Lung (tissue), 11 donors: ENCODE measurements at regions not wholly inside any gene's neighbourhood (a gene's known extent, or its start where the extent isn't known, plus 50 kb on each side); places are given as distances from the start of the nearest gene placed in this dataset.

ENCODE experiments used
- ATAC-seq: fragments of 200-7000 bp; cut with Tn5 transposase; one replicate; pipeline ENCODE4 v1.9.1; 2020; ENCODE audit warnings: moderate number of reproducible peaks; ENCODE audit not compliant: insufficient read depth, low FRiP score
- DNase-seq, 3 donors: peaks; one replicate each; pipeline ENCODE4 v3.0.0-alpha.2; 2013 to 2017
- H3K27ac ChIP-seq, 2 donors: one replicate each; pipeline ENCODE4 v1.5.1; 2013; ENCODE audit warnings: mild to moderate bottlenecking in 2 of 2, moderate library complexity in 2 of 2, control low read depth in 1 of 2, inconsistent platforms in 1 of 2, low read depth in 1 of 2, low read length in 1 of 2
- H3K27me3 ChIP-seq, 3 donors: one replicate each; pipeline ENCODE4 v1.5.1; 2013; ENCODE audit warnings: low read length in 2 of 3; ENCODE audit not compliant: control insufficient read depth in 3 of 3, insufficient read depth in 3 of 3
- H3K36me3 ChIP-seq, 4 donors: one replicate each; pipeline ENCODE4 v1.5.1; 2013; ENCODE audit warnings: low read length in 4 of 4, mild to moderate bottlenecking in 1 of 4, moderate library complexity in 1 of 4; ENCODE audit not compliant: control insufficient read depth in 4 of 4, insufficient read depth in 4 of 4
- H3K4me1 ChIP-seq, 5 donors: one replicate each; pipeline ENCODE4 v1.5.1; 2013; ENCODE audit warnings: low read length in 5 of 5, mild to moderate bottlenecking in 2 of 5, moderate library complexity in 1 of 5; ENCODE audit not compliant: control insufficient read depth in 5 of 5, insufficient read depth in 5 of 5
- H3K4me3 ChIP-seq: one replicate; pipeline ENCODE4 v1.5.1; 2013; ENCODE audit warnings: mild to moderate bottlenecking, control low read depth, moderate library complexity
- H3K9ac ChIP-seq, 2 donors: one replicate each; pipeline ENCODE4 v1.5.1; 2013; ENCODE audit warnings: low read length in 2 of 2, control low read depth in 1 of 2; ENCODE audit not compliant: insufficient read depth in 1 of 2
- H3K9me3 ChIP-seq, 4 donors: one replicate each; pipeline ENCODE4 v1.5.1; 2013; ENCODE audit warnings: low read length in 3 of 4, mild to moderate bottlenecking in 1 of 4, moderate library complexity in 1 of 4; ENCODE audit not compliant: control insufficient read depth in 4 of 4, insufficient read depth in 3 of 4
- WGBS, 2 donors: extraction: QIAGEN DNeasy Blood & Tissue Kit; methylation state at CpG; one replicate each; pipeline ENCODE4 v1.1.7; 2013; 5-methylcytosine and 5-hydroxymethylcytosine counted together
- TF ChIP-seq, protein P1 (sequence below): IDR thresholded peaks from 2 replicates; pipeline ENCODE4 v1.5.1; 2012; ENCODE audit warnings: mild to moderate bottlenecking; ENCODE audit errors: control extremely low read depth, extremely low read depth
- donor health status: control.
- donor health status: control.
- donor health status: Bipolar disorder and iron deficiency.
- donor health status: healthy.
- donor health status: DM: yes; HTN: yes; CAD: no.

DNA sequence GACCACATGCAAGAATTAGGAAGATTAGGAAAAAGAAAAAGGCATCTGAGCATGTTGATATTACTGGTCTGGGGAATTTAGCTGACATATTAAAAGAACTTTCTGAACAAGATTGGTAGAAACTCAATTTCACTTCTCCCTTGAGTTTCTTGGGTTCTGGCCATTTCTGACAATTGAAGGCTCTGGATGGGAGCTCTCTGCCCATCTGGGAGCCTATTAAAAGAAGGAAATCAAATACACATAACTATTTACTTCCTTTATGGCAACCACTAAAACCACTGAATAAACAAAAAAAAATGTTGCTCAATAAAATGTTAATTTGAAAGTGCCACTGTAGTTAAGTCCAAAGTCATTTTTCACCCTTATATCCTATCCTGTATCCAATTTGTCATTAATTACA is 216.8 kb upstream of the HNMT start:
- Histone ChIP-seq H3K27ac (no peak overlapping the region), H3K9me3 (peaks cover 0 to 5% (median 0%) of the 10 kb centered on the region in 4 donors), H3K4me1 (no peaks in the 10 kb centered on the region), H3K36me3 (no peaks in the 10 kb centered on the region), H3K4me3 (no peak overlapping the region), H3K27me3 (no peaks in the 10 kb centered on the region), H3K9ac (no peak overlapping the region)
- no peak for ATAC-seq
- peak in 1 of 3 donors; percentile 6 for DNase-seq
- TF ChIP-seq, protein P1, sequence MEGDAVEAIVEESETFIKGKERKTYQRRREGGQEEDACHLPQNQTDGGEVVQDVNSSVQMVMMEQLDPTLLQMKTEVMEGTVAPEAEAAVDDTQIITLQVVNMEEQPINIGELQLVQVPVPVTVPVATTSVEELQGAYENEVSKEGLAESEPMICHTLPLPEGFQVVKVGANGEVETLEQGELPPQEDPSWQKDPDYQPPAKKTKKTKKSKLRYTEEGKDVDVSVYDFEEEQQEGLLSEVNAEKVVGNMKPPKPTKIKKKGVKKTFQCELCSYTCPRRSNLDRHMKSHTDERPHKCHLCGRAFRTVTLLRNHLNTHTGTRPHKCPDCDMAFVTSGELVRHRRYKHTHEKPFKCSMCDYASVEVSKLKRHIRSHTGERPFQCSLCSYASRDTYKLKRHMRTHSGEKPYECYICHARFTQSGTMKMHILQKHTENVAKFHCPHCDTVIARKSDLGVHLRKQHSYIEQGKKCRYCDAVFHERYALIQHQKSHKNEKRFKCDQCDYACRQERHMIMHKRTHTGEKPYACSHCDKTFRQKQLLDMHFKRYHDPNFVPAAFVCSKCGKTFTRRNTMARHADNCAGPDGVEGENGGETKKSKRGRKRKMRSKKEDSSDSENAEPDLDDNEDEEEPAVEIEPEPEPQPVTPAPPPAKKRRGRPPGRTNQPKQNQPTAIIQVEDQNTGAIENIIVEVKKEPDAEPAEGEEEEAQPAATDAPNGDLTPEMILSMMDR = no peak

GRCh38 chr2:137748533-137748932 is 215.7 kb upstream of the HNMT start:
- 68 to 75% methylated on average over 3 of the region's 3 CpGs for WGBS, 2 donors
- TF ChIP-seq, protein P1 = no peak
- Histone ChIP-seq H3K27me3 (no peaks in the 10 kb centered on the region), H3K27ac (no peak overlapping the region), H3K9me3 (peaks cover 0 to 7% (median 2%) of the 10 kb centered on the region in 4 donors), H3K4me1 (no peaks in the 10 kb centered on the region), H3K36me3 (no peaks in the 10 kb centered on the region), H3K9ac (no peak overlapping the region), H3K4me3 (no peak overlapping the region)
- ATAC-seq (no peak), DNase-seq (no peak)

DNA sequence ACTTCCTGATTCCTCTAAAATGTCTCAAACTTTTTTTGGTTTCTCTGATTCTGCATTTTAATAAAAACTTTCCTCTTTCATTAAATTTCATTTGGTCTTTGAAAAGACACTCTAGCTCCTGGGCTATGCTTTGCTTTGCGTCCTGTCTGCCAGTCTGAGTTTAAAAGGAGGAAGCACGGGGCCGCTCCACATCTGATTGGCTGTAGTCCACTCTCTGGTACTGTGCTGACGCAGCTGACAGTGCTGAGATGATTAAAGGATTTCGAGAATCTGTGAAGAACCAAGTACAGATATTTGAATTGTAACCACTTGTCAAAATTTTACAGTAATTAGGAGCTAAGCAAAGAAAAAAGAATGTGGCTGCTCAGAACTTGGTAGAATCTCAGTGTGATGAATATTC is 199.6 kb upstream of the HNMT start:
- no peaks in the 10 kb centered on the region for H3K27me3 ChIP-seq
- peaks cover 0 to 3% (median 0%) of the 10 kb centered on the region in 4 donors for H3K9me3 ChIP-seq
- no peak overlapping the region for H3K27ac ChIP-seq
- no peaks in the 10 kb centered on the region for H3K4me1 ChIP-seq
- no peak overlapping the region for H3K4me3 ChIP-seq
- no peak for ATAC-seq
- no peaks in the 10 kb centered on the region for H3K36me3 ChIP-seq
- TF ChIP-seq, protein P1 = no peak
- no peak overlapping the region for H3K9ac ChIP-seq
- no peak for DNase-seq
- WGBS, 2 donors = 36 to 45% methylated on average over 5 of the region's 5 CpGs

DNA sequence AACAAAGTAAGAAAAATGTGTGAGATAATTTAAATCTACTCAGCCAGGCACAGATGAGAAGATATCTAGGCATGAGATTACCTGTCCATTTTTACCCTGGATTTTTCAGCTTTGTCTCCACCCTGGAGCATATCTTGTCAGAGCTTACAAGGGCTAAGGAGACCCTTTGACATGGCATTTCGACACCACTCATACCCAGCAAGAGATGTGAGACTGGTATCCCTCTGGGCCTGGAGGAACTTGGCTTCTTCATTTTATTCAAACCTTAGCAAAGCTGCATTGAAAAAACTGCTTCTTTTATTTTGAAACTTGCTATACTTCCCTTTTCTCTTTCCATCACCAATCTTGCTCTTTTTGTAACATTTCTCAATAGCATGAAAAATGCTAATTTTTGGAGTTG is 194.9 kb upstream of the HNMT start:
- H3K9ac ChIP-seq = no peak overlapping the region
- ATAC-seq = no peak
- H3K36me3 ChIP-seq = no peaks in the 10 kb centered on the region
- TF ChIP-seq, protein P1 = no peak
- no peak overlapping the region for H3K27ac ChIP-seq
- no peak overlapping the region for H3K4me3 ChIP-seq
- DNase-seq = no peak
- H3K4me1 ChIP-seq = no peaks in the 10 kb centered on the region
- WGBS, 2 donors = 42 to 64% methylated on average over 1 of the region's 1 CpG
- no peaks in the 10 kb centered on the region for H3K9me3 ChIP-seq
- no peaks in the 10 kb centered on the region for H3K27me3 ChIP-seq
